T47D (cell line): ENCODE measurements at regions not wholly inside any gene's neighbourhood (a gene's known extent, or its start where the extent isn't known, plus 50 kb on each side); places are given as distances from the start of the nearest gene placed in this dataset.
A peak's percentile ranks its signal among the peaks of the same experiment; 100 is the strongest.
"Not testable (repeated sequence)": the region's sequence is repeated elsewhere in the genome, so short reads cannot be mapped to it uniquely, and the experiment has no call there.

Experiments used
- DNase-seq, 2 experiments: peaks; one replicate each; pipeline versions ENCODE4 v3.0.0 to v3.0.0-alpha.2; 2011 to 2012; ENCODE audit warnings: low read depth in 1 of 2, low spot score in 1 of 2
- JUND ChIP-seq: IDR thresholded peaks from 2 replicates; pipeline ENCODE4 v1.6.1; 2012; ENCODE audit warnings: low read depth
- in situ Hi-C: cut with HindIII; loops from 2 replicates; pipeline ENCODE4 v1.10.0; 2016; ENCODE audit warnings: low sequenced_read_pairs, low pct_unique_long_range_greater_than_20kb

DNA sequence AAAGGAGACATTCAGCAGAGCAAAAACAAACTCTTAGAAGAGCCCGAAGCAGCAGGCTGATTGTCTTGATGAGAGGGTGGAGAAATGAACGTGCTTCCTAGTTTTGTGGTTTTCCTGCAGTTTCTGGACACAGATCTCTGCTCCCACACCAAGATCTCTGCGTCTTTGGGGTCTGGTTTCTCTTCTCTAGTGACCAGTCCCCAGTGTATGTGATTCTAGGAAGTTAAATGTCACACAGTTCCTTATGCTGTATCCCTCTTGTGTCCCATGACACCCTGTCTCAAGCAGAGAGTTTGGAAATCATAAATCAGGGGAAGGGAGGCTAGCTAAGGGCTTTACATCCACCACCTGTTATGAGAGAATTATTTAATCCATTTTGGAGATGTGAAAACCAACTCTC is 55.4 kb upstream of the KLF14 start:
- no peak for DNase-seq
- no peak for TF ChIP-seq JUND
- in situ Hi-C loops, result no loop called here

- in situ Hi-C loops, result no loop called here
- TF ChIP-seq JUND, result no peak
- no peak for DNase-seq
Observed at GRCh38 chr7:130791746-130792145, 57.7 kb upstream of the KLF14 start.

DNA sequence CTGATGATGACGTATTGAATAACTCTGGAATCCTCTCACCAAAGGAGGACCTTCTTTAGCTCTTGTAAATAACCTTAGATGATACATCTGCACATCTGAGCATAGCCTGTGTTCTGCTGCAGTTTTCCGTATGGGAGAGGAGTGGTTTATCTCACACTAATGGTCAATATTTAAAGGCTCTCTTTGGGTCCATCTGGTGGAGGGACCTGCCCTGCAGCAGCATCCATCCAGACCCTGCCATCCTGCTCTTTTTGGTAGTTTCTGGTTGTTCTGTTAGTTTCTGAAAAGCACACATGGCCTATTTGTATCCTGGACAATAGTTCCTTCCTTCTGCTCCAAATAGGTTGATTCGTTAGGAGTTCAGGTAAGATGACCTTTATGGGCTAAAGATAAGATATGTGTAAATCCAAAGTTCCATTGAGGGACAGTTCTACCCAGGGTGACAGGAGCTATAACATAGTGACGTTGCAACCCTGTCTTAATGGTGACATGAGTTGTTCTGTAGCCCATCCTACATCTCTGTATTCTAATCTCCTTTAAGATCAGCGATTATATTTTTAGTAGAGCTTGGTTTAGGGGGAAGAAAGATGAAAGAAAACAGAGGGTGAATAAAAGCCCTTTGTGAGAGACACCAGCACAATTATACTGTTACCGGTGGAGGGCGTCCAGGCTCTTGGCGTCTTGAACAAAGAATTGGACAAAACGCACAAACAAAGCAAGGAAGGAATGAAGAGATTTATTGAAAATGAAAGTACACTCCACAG is 60.0 kb upstream of the KLF14 start:
- in situ Hi-C loops, result no loop called here
- no peak for DNase-seq
- no peak for TF ChIP-seq JUND

GRCh38 chr7:130794619-130794922 is 60.6 kb upstream of the KLF14 start:
- TF ChIP-seq JUND, result no peak
- in situ Hi-C loops, result no loop called here
- DNase-seq, result no peak

DNA sequence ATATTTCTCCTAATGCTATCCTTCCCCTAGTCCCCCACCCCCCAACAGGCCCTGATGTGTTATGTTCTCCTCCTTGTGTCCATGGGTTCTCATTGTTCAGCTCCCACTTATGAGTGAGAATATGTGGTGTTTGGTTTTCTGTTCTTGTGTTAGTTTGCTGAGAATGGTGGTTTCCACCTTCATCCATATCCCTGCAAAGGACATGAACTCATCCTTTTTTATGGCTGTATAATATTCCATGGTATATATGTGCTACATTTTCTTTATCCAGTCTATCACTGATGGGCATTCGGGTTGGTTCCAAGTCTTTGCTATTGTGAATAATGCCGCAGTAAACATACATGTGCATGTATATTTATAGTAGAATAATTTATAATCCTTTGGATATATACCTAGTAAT is 62.4 kb upstream of the KLF14 start:
- DNase-seq, in situ Hi-C loops: not testable (repeated sequence)

GRCh38 chr7:130803127-130803526 is 69.1 kb upstream of the KLF14 start:
- in situ Hi-C loops, result no loop called here
- no peak for DNase-seq
- no peak for TF ChIP-seq JUND

GRCh38 chr7:130804220-130804619 is 70.2 kb upstream of the KLF14 start:
- TF ChIP-seq JUND, result no peak
- in situ Hi-C loops, result no loop called here
- no peak for DNase-seq

GRCh38 chr7:130812819-130813218 is 78.8 kb upstream of the KLF14 start:
- in situ Hi-C loops, DNase-seq: not testable (repeated sequence)

- in situ Hi-C loops, result no loop called here
Observed at GRCh38 chr7:130814778-130815335, 80.8 kb upstream of the KLF14 start.

GRCh38 chr7:130818056-130818455 is 84.0 kb upstream of the KLF14 start:
- in situ Hi-C loops, result no loop called here
- no peak for TF ChIP-seq JUND
- no peak for DNase-seq

More at GRCh38 chr7:130814778-130815335, 80.8 kb upstream of the KLF14 start:
- DNase-seq, result peak in 1 of 2 experiments; percentile 15
- TF ChIP-seq JUND, result no peak

- in situ Hi-C loops, result no loop called here
- no peak for TF ChIP-seq JUND
- DNase-seq, result no peak
Observed at GRCh38 chr7:130821864-130822263, 87.9 kb upstream of the KLF14 start.

DNA sequence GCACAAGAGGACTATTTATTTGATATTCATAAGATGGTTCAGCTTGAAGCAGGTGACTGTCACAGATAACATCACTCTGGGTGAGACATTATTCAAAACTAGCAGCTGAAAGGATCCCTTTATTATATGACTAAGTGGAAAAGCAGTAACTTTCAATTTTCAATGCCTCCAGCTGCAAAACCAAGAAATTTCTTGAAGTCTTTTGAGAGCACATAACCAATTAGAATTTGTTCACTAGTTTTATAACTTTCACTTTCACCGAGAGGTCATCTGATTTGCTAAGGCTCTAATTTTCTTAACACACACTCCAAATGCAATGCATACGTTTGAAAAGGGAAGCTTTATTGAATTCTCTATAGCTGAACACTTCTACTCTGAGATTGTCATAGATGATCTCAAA is 88.6 kb upstream of the KLF14 start:
- no peak for TF ChIP-seq JUND
- DNase-seq, result no peak
- in situ Hi-C loops, result no loop called here

DNA sequence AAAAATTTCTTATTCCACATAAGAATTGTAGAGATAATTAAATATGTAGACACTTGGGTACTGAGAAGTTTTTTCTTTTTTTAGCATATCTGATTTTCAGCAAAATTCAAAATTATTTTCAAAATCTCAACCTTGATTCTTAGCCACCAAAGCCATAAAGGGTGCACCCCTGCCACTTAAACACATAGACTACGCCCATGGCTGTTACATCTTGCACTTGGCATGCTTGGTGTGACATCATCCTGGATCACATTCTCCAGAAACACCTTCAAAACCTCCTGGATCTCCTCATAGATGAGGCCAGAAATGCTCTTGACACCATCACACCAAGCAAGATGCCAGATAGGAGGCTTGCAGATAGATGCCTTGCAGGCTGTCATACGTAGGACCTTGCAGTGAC is 89.1 kb upstream of the KLF14 start:
- in situ Hi-C loops, result no loop called here
- no peak for TF ChIP-seq JUND
- DNase-seq, result no peak

GRCh38 chr7:130825819-130826218 is 91.8 kb upstream of the KLF14 start:
- no peak for TF ChIP-seq JUND
- no peak for DNase-seq
- in situ Hi-C loops, result no loop called here
